ENCODE measurements at regions not wholly inside any gene's neighbourhood (a gene's known extent, or its start where the extent isn't known, plus 50 kb on each side); places are given as distances from the start of the nearest gene placed in this dataset.

DNA sequence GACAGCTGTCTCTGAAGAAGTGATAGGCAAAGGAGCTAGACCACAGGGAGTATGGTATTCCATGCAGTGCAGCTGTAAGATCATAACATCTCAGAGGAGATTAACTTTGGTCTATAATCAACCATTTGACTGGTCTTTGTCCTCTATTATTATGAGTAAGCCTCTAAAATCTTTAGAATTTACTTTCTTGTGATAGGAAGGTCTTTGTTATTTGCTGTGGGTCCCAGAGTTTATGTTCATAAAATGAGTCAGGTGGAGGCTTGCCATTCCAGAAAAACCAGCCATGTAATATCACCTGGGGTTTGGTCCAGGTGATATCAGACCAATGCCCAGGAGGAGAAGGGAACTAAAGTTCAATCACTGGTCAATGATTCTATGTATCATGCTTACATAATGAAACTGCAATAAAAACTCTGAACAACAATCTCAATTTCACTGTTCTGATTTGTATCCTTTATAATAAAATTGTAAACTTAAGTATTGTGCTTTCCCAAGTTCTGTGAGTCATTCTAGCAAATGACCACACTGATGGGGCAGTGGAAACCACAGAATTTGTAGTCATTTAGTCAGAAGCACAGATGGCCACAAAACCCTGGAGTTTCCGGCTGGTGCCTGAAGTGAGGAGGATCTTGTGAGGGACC is 239.6 kb upstream of the TRAM1L1 start:
- peak; percentile 1 for DNase-seq (ENCODE audit: low read depth, low spot score)

DNA sequence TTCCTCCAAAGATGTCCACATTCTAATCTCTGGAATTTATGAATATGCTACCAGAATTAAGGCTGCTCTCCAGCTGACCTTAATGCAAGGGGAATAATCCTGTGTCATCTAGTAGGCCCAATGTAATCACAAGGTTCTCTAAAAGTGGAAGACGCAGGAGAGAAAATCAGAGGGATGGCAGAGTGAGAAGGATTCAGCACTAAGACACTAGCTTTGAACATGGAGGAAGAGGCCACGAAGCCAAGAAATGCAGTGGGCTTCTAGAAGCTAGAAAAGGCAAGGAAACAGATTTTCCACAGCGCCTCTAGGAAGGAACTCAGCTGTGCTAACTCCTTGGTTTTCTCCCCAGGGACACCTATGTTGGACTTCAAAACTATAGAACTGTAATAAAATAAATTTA is 240.7 kb upstream of the TRAM1L1 start:
- DNase-seq (ENCODE audit: low read depth, low spot score), result no peak

DNA sequence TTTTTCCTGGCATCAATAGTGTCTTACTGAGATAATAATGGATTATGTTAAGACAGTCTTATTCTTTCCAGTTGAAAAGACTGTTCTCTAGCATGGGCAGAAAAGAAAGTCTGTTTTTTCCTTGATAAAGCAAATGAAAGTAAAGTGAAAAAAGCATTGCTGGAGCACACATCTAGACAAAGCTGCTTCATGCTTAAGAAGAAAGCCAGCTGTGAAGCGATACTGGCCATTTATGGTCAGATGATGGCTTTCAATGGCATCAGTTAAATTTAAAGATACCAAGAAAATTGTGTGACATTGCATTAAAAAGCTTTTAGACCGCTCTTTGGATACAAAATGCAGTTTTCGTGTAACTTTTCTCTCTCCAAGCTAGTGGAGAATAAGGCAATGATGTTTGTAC is 242.1 kb upstream of the TRAM1L1 start:
- no peak for DNase-seq (ENCODE audit: low read depth, low spot score)

DNA sequence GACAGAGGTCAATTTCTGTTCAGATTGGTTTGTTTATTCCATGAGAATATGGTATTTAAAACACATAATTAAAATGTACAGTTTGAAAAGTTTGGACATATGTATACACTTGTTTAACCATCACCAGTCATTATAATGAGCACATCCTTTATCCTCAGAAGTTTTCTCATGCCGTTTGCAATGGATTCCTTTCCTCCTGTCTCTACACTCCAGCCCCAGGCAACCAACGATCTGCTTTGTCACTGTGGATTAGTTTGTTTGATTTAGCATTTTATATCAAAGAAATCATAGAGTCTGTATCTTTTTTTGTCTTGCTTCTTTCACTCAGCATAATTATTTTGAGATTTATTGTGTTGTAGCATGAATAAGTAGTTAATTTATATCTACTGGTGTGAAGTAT is 243.0 kb upstream of the TRAM1L1 start:
- DNase-seq (ENCODE audit: low read depth, low spot score), result no peak

DNA sequence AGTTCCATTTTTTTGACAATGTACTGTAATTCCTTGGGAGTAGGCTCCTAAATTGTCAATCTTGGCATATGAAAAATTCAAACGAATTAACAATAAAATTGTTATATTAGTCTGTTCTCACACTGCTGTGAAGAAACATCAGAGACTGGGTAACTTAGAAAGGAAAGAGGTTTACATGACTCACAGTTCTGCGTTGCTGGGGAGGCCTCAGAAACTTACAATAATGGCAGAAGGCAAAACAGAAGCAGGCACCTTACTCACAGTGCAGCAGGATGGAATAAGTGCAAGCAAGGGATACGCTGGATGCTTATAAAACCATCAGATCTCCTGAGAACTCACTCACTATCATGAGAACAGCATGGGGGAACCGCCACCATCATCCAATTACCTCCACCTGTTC is 246.4 kb upstream of the TRAM1L1 start:
- no peak for DNase-seq (ENCODE audit: low read depth, low spot score)

DNA sequence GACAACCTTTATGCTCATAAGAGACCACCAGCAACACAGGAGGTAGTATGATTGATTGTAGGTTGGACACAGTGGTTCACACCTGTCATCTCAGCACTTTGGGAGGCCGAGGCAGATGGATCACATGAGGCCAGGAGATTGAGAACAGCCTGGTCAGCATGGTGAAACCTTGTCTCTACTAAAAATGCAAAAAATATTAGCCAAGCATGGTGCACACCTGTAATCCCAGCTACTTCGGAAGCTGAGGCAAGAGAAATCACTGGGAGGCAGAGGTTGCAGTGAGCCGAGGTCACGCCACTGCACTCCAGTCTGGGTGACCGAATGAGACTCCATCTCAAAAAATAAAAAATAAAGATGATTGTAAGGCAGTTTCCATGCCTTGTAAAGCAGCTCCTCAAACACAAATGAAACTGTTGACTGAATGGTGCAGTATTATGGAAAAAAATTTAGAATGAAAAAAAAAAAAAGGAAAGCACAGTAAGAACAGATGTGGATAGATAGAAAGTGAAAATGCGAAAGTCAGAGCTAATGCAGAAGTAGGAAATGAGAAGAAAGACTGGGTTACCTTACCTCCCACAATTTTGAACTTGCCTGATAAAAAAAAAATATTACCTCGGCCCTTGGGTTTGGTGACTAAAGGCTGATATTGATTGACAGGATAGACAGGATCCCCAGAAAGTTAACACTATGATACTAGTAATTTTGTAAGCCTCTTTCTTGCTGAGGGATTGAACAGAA is 249.2 kb upstream of the TRAM1L1 start:
- DNase-seq (ENCODE audit: low read depth, low spot score), result no peak

- DNase-seq (ENCODE audit: low read depth, low spot score), result no peak
Measured at GRCh38 chr4:117357437-117357836, 272.1 kb upstream of the TRAM1L1 start.

- DNase-seq (ENCODE audit: low read depth, low spot score), result no peak
Measured at GRCh38 chr4:117357866-117358265, 272.5 kb upstream of the TRAM1L1 start.

DNA sequence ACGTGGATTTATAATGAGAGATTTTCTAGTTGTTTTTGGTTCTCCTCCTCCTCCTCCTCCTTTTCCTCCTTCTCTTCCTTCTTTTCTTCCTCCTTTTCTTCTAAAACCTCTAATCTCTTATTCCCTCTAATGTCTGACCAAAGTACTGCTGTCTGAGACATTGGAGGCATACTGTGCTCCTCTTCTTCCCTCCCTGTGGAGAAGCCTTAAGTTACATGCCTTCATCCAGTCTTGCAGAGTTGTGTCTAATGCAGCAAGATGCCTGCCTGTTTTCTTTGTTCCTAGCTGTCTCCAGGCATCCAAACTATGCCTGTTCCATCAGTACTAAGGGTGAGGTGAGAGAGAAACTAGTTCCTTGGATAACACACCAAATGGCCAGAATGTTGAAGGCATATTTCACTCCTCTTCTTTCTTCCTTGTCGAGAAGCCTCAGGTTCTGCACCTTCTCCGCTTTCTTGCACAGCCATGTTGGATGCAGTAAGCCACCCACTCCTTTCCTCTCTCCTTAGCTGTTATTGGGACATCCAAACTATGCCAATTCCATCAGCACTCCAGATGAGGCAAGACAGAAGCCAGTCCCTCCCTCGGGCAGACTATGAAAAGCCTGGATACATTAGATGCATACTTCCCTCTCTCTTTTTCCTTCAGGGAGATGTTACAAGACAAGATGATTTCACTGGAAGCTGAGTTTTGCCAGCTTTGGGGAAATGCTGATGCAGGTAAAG is 285.7 kb upstream of the TRAM1L1 start:
- no peak for DNase-seq (ENCODE audit: low read depth, low spot score)

- no peak for DNase-seq (ENCODE audit: low read depth, low spot score)
Measured at GRCh38 chr4:117375101-117375500, 289.7 kb upstream of the TRAM1L1 start.

DNA sequence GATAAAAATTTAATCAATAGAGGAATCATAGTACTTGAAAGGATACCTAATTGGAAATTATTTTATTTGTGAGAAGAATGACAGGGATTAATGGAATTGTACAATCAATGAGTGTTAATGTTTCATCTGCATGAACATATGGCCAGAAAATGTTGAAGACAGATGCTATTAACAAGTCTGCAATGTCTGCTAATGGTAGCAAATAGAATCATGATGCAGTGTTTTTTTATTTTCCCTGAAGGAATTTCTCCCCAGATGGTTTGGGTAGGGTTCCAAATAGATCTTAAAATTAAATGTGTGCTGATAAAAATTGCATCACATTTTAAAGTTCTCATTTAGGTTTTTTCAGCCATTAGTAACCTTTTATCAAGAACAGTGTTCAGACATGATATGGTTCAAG is 291.3 kb upstream of the TRAM1L1 start:
- DNase-seq (ENCODE audit: low read depth, low spot score), result no peak

DNA sequence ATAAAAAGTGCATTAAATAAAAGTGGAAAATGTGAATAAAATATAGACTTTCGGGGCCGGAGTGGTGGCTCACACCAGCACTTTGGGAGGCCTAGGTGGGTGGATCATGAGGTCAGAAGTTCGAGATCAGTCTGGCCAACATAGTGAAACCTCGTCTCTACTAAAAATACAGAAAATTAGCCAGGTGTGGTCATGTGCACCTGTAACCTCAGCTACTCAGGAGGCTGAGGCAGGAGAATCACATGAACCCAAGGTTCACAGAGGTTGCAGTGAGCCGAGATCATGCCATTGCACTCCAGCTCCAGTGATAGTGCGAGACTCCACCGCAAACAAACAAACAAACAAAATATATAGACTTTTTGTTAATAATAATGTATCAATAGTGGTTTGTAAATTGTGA is 293.6 kb upstream of the TRAM1L1 start:
- DNase-seq (ENCODE audit: low read depth, low spot score), result no peak

DNA sequence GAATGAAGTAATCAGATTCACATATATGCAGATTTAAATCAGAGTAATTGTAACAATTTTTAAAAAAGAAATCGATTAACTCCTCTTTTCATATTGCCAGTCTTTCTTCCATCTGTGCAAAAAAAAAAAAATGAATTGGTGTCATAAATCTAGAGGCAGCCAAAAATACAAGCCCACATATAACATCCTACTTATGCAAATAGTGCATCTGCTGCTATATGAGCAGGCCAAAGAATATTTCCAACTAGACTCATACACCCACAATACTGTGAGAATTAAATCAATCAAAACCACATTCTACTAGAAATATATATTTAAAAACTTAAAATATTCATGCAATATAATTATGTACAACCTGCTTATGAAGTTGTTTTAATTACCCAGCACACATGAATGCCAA is 298.1 kb upstream of the TRAM1L1 start:
- no peak for DNase-seq (ENCODE audit: low read depth, low spot score)

DNA sequence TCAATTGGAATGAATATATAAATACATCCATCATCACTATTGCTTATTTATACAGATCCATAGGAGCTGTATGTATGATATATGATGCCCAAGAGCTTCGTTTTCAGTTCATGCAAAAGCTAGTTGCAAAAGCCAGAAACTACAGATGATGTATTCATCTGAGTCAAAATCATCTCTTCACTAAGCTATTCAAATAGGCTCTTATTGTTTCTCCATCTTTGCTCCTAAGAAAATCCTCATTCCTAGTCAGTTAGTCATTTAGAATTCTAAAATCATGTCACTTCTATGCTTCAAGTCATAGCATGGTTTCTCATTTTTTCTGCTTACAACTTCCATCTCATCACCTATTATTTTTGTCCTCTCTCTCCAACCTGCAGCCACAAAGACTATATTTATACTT is 300.1 kb upstream of the TRAM1L1 start:
- DNase-seq (ENCODE audit: low read depth, low spot score), result no peak

DNA sequence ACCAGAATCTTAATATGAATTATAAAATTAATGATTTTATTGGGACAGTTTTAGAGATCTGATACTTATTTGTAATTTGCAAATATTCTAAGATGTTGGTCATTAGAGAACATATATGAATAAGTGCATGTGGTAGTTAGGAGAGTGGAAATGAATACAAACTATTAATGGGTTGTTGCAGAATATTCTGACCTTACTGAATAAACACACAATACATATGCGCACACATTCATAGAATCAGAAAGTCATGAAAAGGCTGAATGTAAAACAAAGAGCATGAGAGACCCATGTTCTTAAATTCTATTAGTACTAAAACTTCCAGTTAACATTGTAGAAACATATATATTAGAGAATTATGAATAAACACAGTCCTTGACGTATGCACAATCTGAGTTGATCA is 301.7 kb upstream of the TRAM1L1 start:
- no peak for DNase-seq (ENCODE audit: low read depth, low spot score)

GRCh38 chr4:117400039-117400835 is 314.9 kb upstream of the TRAM1L1 start:
- DNase-seq (ENCODE audit: low read depth, low spot score), result peak; percentile 13

DNA sequence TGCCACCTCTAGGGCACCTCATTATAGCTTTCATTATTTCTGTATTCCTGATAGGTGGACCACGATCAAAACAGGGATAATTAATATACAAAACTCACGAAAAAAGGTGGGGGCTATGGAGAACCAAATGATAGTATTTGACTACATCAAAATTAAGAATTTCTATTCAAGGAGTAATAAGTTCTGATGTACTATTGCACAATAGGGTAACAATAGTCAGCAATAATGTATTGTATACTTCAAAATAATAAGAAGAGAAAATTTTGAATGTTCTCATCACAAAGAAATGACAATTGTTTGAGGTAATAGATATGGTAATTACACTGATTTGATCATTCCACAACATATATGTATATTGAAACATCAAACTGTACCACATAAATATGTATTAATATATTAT is 327.3 kb upstream of the TRAM1L1 start:
- DNase-seq (ENCODE audit: low read depth, low spot score), result no peak

- no peak for DNase-seq (ENCODE audit: low read depth, low spot score)
Measured at GRCh38 chr4:117417856-117418255, 332.5 kb upstream of the TRAM1L1 start.

GRCh38 chr4:117420948-117421347 is 335.6 kb upstream of the TRAM1L1 start:
- no peak for DNase-seq (ENCODE audit: low read depth, low spot score)

DNA sequence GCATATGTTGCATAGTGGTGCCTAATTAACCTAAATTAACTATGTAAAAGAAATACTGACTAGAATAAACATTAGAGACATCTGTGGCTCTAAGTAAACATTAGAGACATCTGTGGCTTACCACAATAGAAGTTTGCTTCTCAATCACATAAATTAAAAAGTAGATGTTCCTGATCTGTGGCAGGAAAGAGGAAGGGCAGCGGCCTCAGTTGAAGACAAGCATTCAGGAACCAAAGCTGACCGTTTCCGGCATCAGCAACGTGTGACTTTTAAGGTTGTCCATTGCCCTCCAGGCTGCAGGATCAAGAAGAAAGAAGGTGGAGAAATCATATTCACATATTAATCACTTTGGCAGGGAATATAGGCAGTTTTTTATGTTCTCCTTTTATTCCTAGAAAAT is 336.3 kb upstream of the TRAM1L1 start:
- no peak for DNase-seq (ENCODE audit: low read depth, low spot score)

DNA sequence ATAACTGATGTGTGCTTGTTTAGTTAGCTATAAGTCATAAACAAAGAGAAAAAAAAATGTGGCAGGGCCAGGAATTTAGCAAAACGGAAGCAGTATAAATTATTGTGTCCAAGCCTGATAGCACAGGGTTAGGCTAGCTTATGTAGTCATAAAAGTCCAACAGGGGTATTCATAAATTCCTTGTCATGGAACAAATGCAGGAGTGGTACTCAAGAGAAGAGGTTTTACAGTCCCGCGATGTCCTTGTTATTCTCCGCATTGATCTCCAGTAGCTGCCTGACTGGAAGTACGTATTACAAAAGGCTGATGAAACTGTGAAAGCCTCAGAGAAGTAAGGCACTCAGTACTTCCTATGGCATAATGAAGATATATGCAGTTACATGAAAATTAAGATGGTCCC is 336.9 kb upstream of the TRAM1L1 start:
- no peak for DNase-seq (ENCODE audit: low read depth, low spot score)

- no peak for DNase-seq (ENCODE audit: low read depth, low spot score)
Measured at GRCh38 chr4:117425636-117426035, 340.3 kb upstream of the TRAM1L1 start.
